CD4-positive, alpha-beta T cell (primary cell): ENCODE measurements at regions not wholly inside any gene's neighbourhood (a gene's known extent, or its start where the extent isn't known, plus 50 kb on each side); places are given as distances from the start of the nearest gene placed in this dataset.

Source experiments
- ATAC-seq: fragments of 200-7000 bp; cut with Tn5 transposase; one replicate; pipeline ENCODE4 v1.10.0; 2022; ENCODE audit warnings: mild to moderate bottlenecking; ENCODE audit not compliant: poor library complexity
- CTCF ChIA-PET: fragments of 350-600 bp; sonication (Branson Sonifier 250); formaldehyde crosslinking; loops from one replicate; lab custom pipeline; 2021; ENCODE audit warnings: antibody characterized with exemption, inconsistent platforms; lab: Charles Lee
- POLR2A ChIA-PET: fragments of 350-600 bp; sonication (Branson Sonifier 250); formaldehyde crosslinking; loops from one replicate; lab custom pipeline; 2021; ENCODE audit warnings: antibody characterized with exemption, inconsistent platforms; lab: Charles Lee
- DNase-seq, 14 experiments: peaks; one replicate each; pipeline ENCODE4 v3.0.0-alpha.2; 2013 to 2020; ENCODE audit warnings: mixed read lengths in 2 of 14
- H3K27ac ChIP-seq, 2 donors: one replicate each; pipeline versions ENCODE4 v1.5.1 to v1.7.0; 2013; ENCODE audit warnings: low read length in 2 of 2, low read depth in 1 of 2, mild to moderate bottlenecking in 1 of 2
- H3K27me3 ChIP-seq, 2 experiments: 1 replicate in 1 of 2; 2 replicates in 1 of 2; pipeline versions ENCODE4 v1.6.1 to v1.7.0; 2013; ENCODE audit warnings: low read length in 2 of 2, control low read depth in 1 of 2, mild to moderate bottlenecking in 1 of 2, moderate library complexity in 1 of 2; ENCODE audit not compliant: insufficient read depth in 2 of 2, control insufficient read depth in 1 of 2
- H3K36me3 ChIP-seq: one replicate; pipeline ENCODE4 v1.6.1; 2013; ENCODE audit warnings: low read length, control low read depth; ENCODE audit not compliant: insufficient read depth
- H3K4me1 ChIP-seq: one replicate; pipeline ENCODE4 v1.6.1; 2013; ENCODE audit warnings: low read length, control low read depth; ENCODE audit not compliant: insufficient read depth
- H3K4me3 ChIP-seq: one replicate; pipeline ENCODE4 v1.5.1; 2013; ENCODE audit warnings: mild to moderate bottlenecking, low read length, moderate library complexity
- H3K9me3 ChIP-seq, 2 experiments: 1 replicate in 1 of 2; 2 replicates in 1 of 2; pipeline versions ENCODE4 v1.6.1 to v1.7.0; 2013; ENCODE audit warnings: low read length in 2 of 2, mild to moderate bottlenecking in 2 of 2, control low read depth in 1 of 2, moderate library complexity in 1 of 2; ENCODE audit not compliant: control insufficient read depth in 1 of 2, insufficient read depth in 1 of 2
- H3K27ac Mint-ChIP-seq: one replicate; pipeline ENCODE4 v1.8.0; 2020; ENCODE audit warnings: mixed read lengths
- H3K27me3 Mint-ChIP-seq: one replicate; pipeline ENCODE4 v1.8.0; 2021; ENCODE audit warnings: mixed read lengths
- H3K36me3 Mint-ChIP-seq: one replicate; pipeline ENCODE4 v1.8.0; 2021; ENCODE audit warnings: low read depth, mixed read lengths
- H3K4me1 Mint-ChIP-seq: one replicate; pipeline ENCODE4 v1.8.0; 2021; ENCODE audit warnings: low read depth, mixed read lengths
- H3K4me3 Mint-ChIP-seq: one replicate; pipeline ENCODE4 v1.8.0; 2020; ENCODE audit warnings: mild to moderate bottlenecking, mixed read lengths
- H3K9me3 Mint-ChIP-seq: one replicate; pipeline ENCODE4 v1.8.0; 2020; ENCODE audit warnings: mixed read lengths
- intact Hi-C, 2 experiments: fragments of 100-400 bp; cut with DNase I in 1 of 2; cut with micrococcal nuclease in 1 of 2; formaldehyde crosslinking; loops; one replicate each; pipeline versions ENCODE4 v1.15.1 to v1.9.0; 2023 to 2025; cut with DNase I, micrococcal nuclease
- TF ChIP-seq, protein P1 (sequence below): fragments of 200-600 bp; IDR thresholded peaks from one replicate; pipeline ENCODE4 v1.8.0; 2022; ENCODE audit warnings: antibody characterized with exemption, mild to moderate bottlenecking

DNA sequence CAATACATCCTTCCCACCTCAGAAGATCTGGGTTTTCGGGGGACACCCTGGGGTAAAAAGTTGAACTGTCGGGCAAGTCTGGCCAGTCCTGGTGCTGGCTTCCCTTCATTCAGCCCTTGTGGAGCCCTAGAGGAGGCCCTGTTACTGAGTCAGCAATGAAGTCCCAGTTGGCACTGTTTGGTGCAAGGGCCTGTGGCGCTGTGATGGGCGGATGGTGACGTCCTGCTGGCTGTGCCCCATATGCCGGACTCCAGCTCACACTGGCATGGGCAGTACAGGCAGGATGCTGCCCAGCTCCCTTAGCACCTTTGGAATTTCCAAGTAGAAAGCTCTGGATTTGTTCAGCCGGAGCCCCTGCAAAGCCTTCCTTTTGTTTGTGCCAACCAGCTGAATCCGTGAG, 186.2 kb upstream of the PMEPA1 start:
- H3K9me3 ChIP-seq: no peaks in the 10 kb centered on the region
- peaks cover 25% of the 10 kb centered on the region for H3K27me3 Mint-ChIP-seq
- no peak overlapping the region for H3K4me3 ChIP-seq
- no peaks in the 10 kb centered on the region for H3K9me3 Mint-ChIP-seq
- ChIA-PET CTCF (no interaction called here), POLR2A (no interaction called here)
- no peaks in the 10 kb centered on the region for H3K36me3 ChIP-seq
- ATAC-seq: no peak
- H3K27ac Mint-ChIP-seq: no peak overlapping the region
- no peaks in the 10 kb centered on the region for H3K36me3 Mint-ChIP-seq
- H3K27me3 ChIP-seq: peaks cover 4 to 9% of the 10 kb centered on the region in 2 experiments
- H3K27ac ChIP-seq: no peak overlapping the region
- intact Hi-C loops: no loop called here
- TF ChIP-seq, protein P1, sequence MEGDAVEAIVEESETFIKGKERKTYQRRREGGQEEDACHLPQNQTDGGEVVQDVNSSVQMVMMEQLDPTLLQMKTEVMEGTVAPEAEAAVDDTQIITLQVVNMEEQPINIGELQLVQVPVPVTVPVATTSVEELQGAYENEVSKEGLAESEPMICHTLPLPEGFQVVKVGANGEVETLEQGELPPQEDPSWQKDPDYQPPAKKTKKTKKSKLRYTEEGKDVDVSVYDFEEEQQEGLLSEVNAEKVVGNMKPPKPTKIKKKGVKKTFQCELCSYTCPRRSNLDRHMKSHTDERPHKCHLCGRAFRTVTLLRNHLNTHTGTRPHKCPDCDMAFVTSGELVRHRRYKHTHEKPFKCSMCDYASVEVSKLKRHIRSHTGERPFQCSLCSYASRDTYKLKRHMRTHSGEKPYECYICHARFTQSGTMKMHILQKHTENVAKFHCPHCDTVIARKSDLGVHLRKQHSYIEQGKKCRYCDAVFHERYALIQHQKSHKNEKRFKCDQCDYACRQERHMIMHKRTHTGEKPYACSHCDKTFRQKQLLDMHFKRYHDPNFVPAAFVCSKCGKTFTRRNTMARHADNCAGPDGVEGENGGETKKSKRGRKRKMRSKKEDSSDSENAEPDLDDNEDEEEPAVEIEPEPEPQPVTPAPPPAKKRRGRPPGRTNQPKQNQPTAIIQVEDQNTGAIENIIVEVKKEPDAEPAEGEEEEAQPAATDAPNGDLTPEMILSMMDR: no peak
- no peak for DNase-seq
- no peaks in the 10 kb centered on the region for H3K4me1 Mint-ChIP-seq
- H3K4me1 ChIP-seq: no peaks in the 10 kb centered on the region
- no peak overlapping the region for H3K4me3 Mint-ChIP-seq

DNA sequence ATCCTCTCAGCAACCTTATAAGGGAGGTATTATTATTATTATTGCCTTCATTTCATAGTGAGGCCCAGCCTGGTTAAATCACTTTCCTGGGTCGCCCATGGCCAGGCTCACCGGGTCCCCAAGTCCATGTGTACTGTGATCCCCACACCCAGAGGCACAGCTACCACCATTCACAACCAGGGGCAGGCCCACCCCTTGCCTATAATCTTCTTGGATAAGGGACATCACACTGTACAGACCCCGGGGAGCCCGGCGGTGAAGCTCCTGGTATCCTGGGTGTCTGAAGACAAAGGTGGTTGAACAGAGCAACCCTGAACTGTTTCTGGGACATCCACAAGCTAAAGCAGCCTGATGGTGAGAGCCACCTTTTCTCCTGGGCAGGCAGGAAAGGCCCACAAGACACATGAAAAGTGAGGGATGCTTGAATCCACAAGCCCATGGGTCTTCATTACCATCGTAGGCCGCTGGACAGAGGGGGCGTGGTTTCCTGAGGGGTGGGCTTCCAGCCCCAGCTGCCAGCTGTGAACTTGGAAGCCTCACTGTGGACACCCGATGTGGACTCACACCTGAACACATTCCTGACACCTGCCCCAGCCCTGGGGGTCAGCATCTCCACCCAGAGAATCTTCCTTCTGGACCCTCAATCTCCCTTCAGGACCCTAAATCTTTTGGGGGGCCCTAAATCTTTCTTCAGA, 185.5 kb upstream of the PMEPA1 start:
- H3K27me3 Mint-ChIP-seq: peaks cover 29% of the 10 kb centered on the region
- no peaks in the 10 kb centered on the region for H3K4me1 ChIP-seq
- H3K27ac ChIP-seq: no peak overlapping the region
- intact Hi-C loops: no loop called here
- H3K4me1 Mint-ChIP-seq: no peaks in the 10 kb centered on the region
- no peaks in the 10 kb centered on the region for H3K9me3 Mint-ChIP-seq
- H3K4me3 Mint-ChIP-seq: no peak overlapping the region
- H3K27ac Mint-ChIP-seq: no peak overlapping the region
- H3K36me3 Mint-ChIP-seq: no peaks in the 10 kb centered on the region
- POLR2A ChIA-PET: no interaction called here
- no peaks in the 10 kb centered on the region for H3K9me3 ChIP-seq
- TF ChIP-seq, protein P1: no peak
- peaks cover 4 to 6% of the 10 kb centered on the region in 2 experiments for H3K27me3 ChIP-seq
- ATAC-seq: no peak
- H3K36me3 ChIP-seq: no peaks in the 10 kb centered on the region
- CTCF ChIA-PET: no interaction called here
- no peak overlapping the region for H3K4me3 ChIP-seq
- DNase-seq: no peak

DNA sequence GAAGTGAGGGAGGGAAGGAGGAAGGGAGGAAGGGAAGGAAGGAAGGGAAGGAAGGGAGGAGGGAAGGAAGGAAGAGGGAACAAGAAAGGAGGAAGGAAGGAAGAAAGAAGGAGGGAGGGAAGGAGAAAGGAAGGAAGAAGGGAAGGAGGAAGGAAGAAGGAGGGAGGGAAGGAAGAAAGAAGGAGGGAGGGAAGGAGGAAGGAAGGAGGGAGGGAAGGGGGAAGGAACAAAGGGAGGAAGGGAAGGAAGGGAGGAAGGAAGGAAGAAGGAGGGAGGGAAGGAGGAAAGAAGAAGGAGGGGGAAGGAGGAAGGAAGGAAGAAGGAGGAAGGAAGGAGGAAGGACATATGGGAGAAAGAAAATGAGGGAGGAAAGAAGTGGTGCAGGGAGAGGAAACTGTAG, 184.7 kb upstream of the PMEPA1 start:
- Mint-ChIP-seq H3K4me1 (no peaks in the 10 kb centered on the region), H3K36me3 (no peaks in the 10 kb centered on the region), H3K4me3 (no peak overlapping the region), H3K27me3 (peaks cover 29% of the 10 kb centered on the region), H3K9me3 (no peaks in the 10 kb centered on the region), H3K27ac (no peak overlapping the region)
- no peaks in the 10 kb centered on the region for H3K9me3 ChIP-seq
- no peaks in the 10 kb centered on the region for H3K4me1 ChIP-seq
- peaks cover 4 to 8% of the 10 kb centered on the region in 2 experiments for H3K27me3 ChIP-seq
- TF ChIP-seq, protein P1: no peak
- DNase-seq (no peak), ATAC-seq (no peak)
- H3K36me3 ChIP-seq: no peaks in the 10 kb centered on the region
- ChIA-PET POLR2A (no interaction called here), CTCF (no interaction called here)
- no peak overlapping the region for H3K4me3 ChIP-seq
- H3K27ac ChIP-seq: no peak overlapping the region
- intact Hi-C loops: no loop called here
